A673 (cell line): ENCODE measurements at regions not wholly inside any gene's neighbourhood (a gene's known extent, or its start where the extent isn't known, plus 50 kb on each side); places are given as distances from the start of the nearest gene placed in this dataset.

Source experiments
- BruUV-seq: library from RNA; stranded (reverse); fragments of 400-500 nt; replicated peaks from 2 replicates; lab custom pipeline; 2021; lab: Mats Ljungman, UMichigan
- CTCF ChIA-PET: fragments of 300-600 bp; sonication (Branson Sonifier 250); formaldehyde crosslinking; loops from one replicate; lab custom pipeline; 2022; ENCODE audit warnings: antibody characterized with exemption; lab: Charles Lee
- POLR2A ChIA-PET: fragments of 300-600 bp; sonication (Branson Sonifier 250); formaldehyde crosslinking; loops from one replicate; lab custom pipeline; 2022; ENCODE audit warnings: antibody characterized with exemption; ENCODE audit not compliant: low non-redundant PET; lab: Charles Lee
- DNase-seq: peaks from one replicate; pipeline ENCODE4 v3.0.0-alpha.2; 2015; ENCODE audit warnings: low spot score
- H3K27ac ChIP-seq: fragments of 200-600 bp; sonication (generic); 2 replicates; pipeline ENCODE4 v1.5.1; 2016; ENCODE audit warnings: mixed run types, low read depth, mild to moderate bottlenecking, mixed read lengths, antibody characterized with exemption, low read length; ENCODE audit not compliant: poor library complexity, severe bottlenecking
- H3K27me3 ChIP-seq: fragments of 200-600 bp; sonication (generic); replicated peaks from 2 replicates; pipeline ENCODE4 v1.6.1; 2017; ENCODE audit warnings: mixed run types, low read depth, mild to moderate bottlenecking, mixed read lengths, antibody characterized with exemption, low read length; ENCODE audit not compliant: insufficient read depth, poor library complexity
- H3K36me3 ChIP-seq: fragments of 200-600 bp; sonication (generic); 2 replicates; pipeline ENCODE4 v1.6.1; 2016; ENCODE audit warnings: mixed run types, mild to moderate bottlenecking, mixed read lengths, antibody characterized with exemption, low read length; ENCODE audit not compliant: insufficient read depth, poor library complexity, severe bottlenecking
- H3K4me1 ChIP-seq: fragments of 200-600 bp; sonication (generic); 2 replicates; pipeline ENCODE4 v1.6.1; 2017; ENCODE audit warnings: mixed run types, mild to moderate bottlenecking, mixed read lengths, antibody characterized with exemption, low read length; ENCODE audit not compliant: insufficient read depth, poor library complexity, severe bottlenecking
- H3K4me3 ChIP-seq: fragments of 200-600 bp; sonication (generic); 2 replicates; pipeline ENCODE4 v1.5.1; 2016; ENCODE audit warnings: low read depth, mixed run types, mild to moderate bottlenecking, mixed read lengths, low read length; ENCODE audit not compliant: poor library complexity, severe bottlenecking
- H3K9me3 ChIP-seq: fragments of 200-600 bp; sonication (generic); 2 replicates; pipeline ENCODE4 v1.6.1; 2016; ENCODE audit warnings: mixed run types, low read depth, mild to moderate bottlenecking, mixed read lengths, antibody characterized with exemption, low read length; ENCODE audit not compliant: poor library complexity, severe bottlenecking
- EZH2 ChIP-seq: fragments of 200-600 bp; sonication (generic); IDR thresholded peaks from 2 replicates; pipeline ENCODE4 v1.6.1; 2017; ENCODE audit warnings: borderline replicate concordance, low read depth, mild to moderate bottlenecking, mixed read lengths, antibody characterized with exemption, low read length; ENCODE audit not compliant: poor library complexity, severe bottlenecking
- intact Hi-C: fragments of 100-400 bp; cut with micrococcal nuclease; formaldehyde crosslinking; loops from one replicate; pipeline ENCODE4 v1.10.0; 2022; ENCODE audit not compliant: unreplicated experiment
- TF ChIP-seq, protein P1 (sequence below): fragments of 300-800, 200-600 bp; sonication (generic); conservative IDR thresholded peaks from 2 replicates; pipeline ENCODE4 v1.5.1; 2017; ENCODE audit warnings: low read depth, mild to moderate bottlenecking, antibody characterized with exemption, low read length, moderate library complexity, mixed read lengths

DNA sequence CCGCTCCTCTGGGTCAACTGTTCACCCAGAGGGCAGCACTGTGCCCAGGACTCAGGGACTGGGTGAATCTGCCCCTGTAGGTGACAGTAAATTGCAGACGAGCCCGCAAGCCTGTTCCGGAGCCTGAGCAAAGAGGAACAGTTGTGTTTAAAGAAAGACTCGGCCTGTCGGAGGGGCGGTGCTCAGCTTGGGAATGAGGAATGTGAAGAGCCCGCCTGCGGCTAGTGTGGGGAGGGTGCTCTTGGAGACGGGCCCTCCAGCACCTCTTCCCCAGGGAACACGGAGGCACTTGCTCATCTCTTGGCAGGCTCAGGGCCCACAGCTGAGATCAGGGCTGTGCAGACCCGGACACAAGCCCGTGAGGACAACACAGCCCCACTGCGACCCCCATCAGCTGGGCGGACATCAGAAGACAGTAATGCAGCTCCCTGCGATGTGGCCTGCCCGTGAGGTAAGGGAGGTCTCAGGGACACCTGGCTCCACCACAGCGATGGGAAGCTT, 299.0 kb downstream of the NDUFA10 start:
- H3K27ac ChIP-seq, result no peak overlapping the region
- no peak overlapping the region for H3K4me3 ChIP-seq
- no peaks in the 10 kb centered on the region for H3K4me1 ChIP-seq
- TF ChIP-seq, protein P1, sequence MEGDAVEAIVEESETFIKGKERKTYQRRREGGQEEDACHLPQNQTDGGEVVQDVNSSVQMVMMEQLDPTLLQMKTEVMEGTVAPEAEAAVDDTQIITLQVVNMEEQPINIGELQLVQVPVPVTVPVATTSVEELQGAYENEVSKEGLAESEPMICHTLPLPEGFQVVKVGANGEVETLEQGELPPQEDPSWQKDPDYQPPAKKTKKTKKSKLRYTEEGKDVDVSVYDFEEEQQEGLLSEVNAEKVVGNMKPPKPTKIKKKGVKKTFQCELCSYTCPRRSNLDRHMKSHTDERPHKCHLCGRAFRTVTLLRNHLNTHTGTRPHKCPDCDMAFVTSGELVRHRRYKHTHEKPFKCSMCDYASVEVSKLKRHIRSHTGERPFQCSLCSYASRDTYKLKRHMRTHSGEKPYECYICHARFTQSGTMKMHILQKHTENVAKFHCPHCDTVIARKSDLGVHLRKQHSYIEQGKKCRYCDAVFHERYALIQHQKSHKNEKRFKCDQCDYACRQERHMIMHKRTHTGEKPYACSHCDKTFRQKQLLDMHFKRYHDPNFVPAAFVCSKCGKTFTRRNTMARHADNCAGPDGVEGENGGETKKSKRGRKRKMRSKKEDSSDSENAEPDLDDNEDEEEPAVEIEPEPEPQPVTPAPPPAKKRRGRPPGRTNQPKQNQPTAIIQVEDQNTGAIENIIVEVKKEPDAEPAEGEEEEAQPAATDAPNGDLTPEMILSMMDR, result no peak
- TF ChIP-seq EZH2, result no peak
- H3K27me3 ChIP-seq, result peaks cover 7% of the 10 kb centered on the region
- POLR2A ChIA-PET, result no interaction called here
- intact Hi-C loops, result no loop called here
- DNase-seq, result no peak
- H3K9me3 ChIP-seq, result no peaks in the 10 kb centered on the region
- H3K36me3 ChIP-seq, result no peaks in the 10 kb centered on the region
- CTCF ChIA-PET, result no interaction called here
- no TSS peak for BruUV-seq

DNA sequence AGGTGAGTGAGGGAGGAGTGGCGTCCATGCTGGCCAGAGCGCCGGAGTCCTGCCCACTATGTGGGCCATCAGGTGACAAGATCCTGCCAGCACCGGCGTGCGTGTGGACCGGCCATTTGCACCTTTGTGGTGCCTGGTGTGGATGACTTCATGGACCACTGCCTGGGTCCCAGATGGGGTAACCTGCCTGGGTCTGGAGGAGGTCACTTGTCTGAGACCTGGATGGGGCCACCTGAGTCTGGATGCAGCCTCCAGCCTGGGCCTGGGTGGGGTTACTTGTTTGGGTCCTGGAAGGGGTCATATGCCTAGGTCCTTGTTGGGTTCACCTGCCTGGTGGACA, 299.6 kb downstream of the NDUFA10 start:
- no peak for DNase-seq
- H3K27me3 ChIP-seq, result peaks cover under 1% of the 10 kb centered on the region
- H3K4me3 ChIP-seq, result no peak overlapping the region
- H3K36me3 ChIP-seq, result no peaks in the 10 kb centered on the region
- H3K9me3 ChIP-seq, result no peaks in the 10 kb centered on the region
- CTCF ChIA-PET, result no interaction called here
- TF ChIP-seq, protein P1, result no peak
- TF ChIP-seq EZH2, result no peak
- no peaks in the 10 kb centered on the region for H3K4me1 ChIP-seq
- no peak overlapping the region for H3K27ac ChIP-seq
- POLR2A ChIA-PET, result no interaction called here
- BruUV-seq, result no TSS peak
- intact Hi-C loops, result no loop called here

DNA sequence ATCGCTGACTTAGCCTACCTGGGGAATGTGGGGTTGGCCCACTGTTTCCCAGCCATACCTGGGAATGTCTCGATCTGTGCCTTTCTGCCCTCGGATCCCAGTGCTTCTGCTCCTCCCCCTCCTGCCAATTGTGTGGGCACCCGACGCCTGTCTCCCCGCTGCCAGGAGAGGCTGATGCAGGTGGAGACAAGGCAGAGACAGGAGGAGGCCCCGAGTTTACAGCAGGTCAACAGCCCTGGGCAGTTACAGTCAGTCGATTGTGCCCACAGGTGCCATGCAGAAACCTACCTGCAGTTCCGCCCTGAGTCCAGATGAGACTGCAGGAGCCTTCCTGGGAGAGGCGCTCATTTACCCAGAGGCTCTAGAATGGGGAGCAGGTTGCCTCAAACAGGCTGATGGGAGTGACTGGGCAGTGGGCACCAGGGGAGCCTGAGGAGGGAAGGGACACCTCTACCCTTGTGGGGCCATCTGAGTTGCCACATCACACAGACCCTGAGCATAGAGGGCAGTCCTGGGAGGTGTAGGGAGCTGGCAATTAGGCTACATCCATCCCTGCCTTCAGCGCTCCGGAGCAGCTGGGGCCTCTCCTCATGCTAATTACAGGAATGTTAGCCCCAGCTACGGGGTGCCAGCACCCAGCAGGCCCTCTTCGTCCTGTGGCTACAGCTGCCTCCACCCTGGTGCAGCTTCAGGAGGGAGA, 300.1 kb downstream of the NDUFA10 start:
- POLR2A ChIA-PET, result no interaction called here
- no peaks in the 10 kb centered on the region for H3K4me1 ChIP-seq
- no peaks in the 10 kb centered on the region for H3K36me3 ChIP-seq
- no peak for DNase-seq
- no peak overlapping the region for H3K4me3 ChIP-seq
- no peaks in the 10 kb centered on the region for H3K9me3 ChIP-seq
- no TSS peak for BruUV-seq
- no peak overlapping the region for H3K27ac ChIP-seq
- CTCF ChIA-PET, result no interaction called here
- TF ChIP-seq, protein P1, result no peak
- no peak for TF ChIP-seq EZH2
- no peaks in the 10 kb centered on the region for H3K27me3 ChIP-seq
- intact Hi-C loops, result no loop called here
